22Rv1 (cell line): ENCODE measurements at regions not wholly inside any gene's neighbourhood (a gene's known extent, or its start where the extent isn't known, plus 50 kb on each side); places are given as distances from the start of the nearest gene placed in this dataset.

Source experiments
- ZFX ChIP-seq: fragments of 450-650 bp; IDR thresholded peaks from 2 replicates; pipeline ENCODE4 v1.6.1; 2017; ENCODE audit warnings: antibody characterized with exemption, borderline replicate concordance
- TF ChIP-seq, protein P1 (sequence below): fragments of 450-650 bp; IDR thresholded peaks from 2 replicates; pipeline ENCODE4 v1.5.1; 2017; ENCODE audit warnings: mild to moderate bottlenecking

DNA sequence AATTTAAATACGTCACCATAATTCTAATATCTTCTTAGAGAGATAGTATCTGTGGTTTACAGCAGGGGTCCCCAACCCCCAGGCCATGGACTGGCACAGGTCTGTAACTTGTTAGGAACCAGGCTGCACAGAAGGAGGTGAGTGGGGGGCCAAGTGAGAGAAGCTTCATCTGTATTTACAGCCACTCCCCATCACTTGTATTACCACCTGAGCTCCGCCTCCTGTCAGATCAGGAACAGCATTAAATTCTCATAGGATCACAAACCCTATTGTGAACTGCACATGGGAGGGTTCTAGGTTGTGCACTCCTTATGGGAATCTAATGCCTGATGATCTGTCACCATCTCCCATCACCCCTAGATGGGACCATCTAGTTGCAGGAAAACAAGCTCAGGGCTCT is 282.6 kb downstream of the ICOS start:
- TF ChIP-seq, protein P1, sequence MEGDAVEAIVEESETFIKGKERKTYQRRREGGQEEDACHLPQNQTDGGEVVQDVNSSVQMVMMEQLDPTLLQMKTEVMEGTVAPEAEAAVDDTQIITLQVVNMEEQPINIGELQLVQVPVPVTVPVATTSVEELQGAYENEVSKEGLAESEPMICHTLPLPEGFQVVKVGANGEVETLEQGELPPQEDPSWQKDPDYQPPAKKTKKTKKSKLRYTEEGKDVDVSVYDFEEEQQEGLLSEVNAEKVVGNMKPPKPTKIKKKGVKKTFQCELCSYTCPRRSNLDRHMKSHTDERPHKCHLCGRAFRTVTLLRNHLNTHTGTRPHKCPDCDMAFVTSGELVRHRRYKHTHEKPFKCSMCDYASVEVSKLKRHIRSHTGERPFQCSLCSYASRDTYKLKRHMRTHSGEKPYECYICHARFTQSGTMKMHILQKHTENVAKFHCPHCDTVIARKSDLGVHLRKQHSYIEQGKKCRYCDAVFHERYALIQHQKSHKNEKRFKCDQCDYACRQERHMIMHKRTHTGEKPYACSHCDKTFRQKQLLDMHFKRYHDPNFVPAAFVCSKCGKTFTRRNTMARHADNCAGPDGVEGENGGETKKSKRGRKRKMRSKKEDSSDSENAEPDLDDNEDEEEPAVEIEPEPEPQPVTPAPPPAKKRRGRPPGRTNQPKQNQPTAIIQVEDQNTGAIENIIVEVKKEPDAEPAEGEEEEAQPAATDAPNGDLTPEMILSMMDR: no peak
- TF ChIP-seq ZFX: no peak
